ENCODE measurements at regions not wholly inside any gene's neighbourhood (a gene's known extent, or its start where the extent isn't known, plus 50 kb on each side); places are given as distances from the start of the nearest gene placed in this dataset.

- H3K27ac ChIP-seq: no peak overlapping the region
- 2% methylated on average over 3 of the region's 3 CpGs for WGBS (ENCODE audit: missing lambda C conversion rate)
- POLR2A ChIA-PET: no interaction called here
- H3K4me2 ChIP-seq: no peak overlapping the region
- H3K9me3 ChIP-seq: no peaks in the 10 kb centered on the region
- CTCF ChIA-PET: no interaction called here
- ATAC-seq (no peak), DNase-seq (ENCODE audit: low read depth in 1 of 2, low spot score in 1 of 2) (no peak), FAIRE-seq (no peak)
- no peak overlapping the region for H3K4me3 ChIP-seq
- TF ChIP-seq RAD21 (conservative IDR thresholded peaks at IDR 0.05 in 1 of 2, IDR thresholded peaks at IDR 0.05 in 1 of 2) (no peak), ZSCAN20 (CRISPR knock-in tag; IDR thresholded peaks at IDR 0.05) (no peak), HES2 (IDR thresholded peaks at IDR 0.05) (no peak), ATOH8 (CRISPR knock-in tag; IDR thresholded peaks at IDR 0.05; ENCODE audit: low read depth) (no peak), EHMT2 (IDR thresholded peaks at IDR 0.05; ENCODE audit: low read depth) (no peak), CTCF (IDR thresholded peaks at IDR 0.05) (no peak), HDAC2 (IDR thresholded peaks at IDR 0.05) (no peak), ESRRA (IDR thresholded peaks at IDR 0.05; ENCODE audit: borderline replicate concordance, low read length) (no peak), SMC3 (IDR thresholded peaks at IDR 0.05) (no peak), BHLHE40 (IDR thresholded peaks at IDR 0.05; ENCODE audit: low read depth, low read length) (no peak), EHF (CRISPR knock-in tag; IDR thresholded peaks at IDR 0.05) (no peak), CBX2 (IDR thresholded peaks at IDR 0.05; ENCODE audit: borderline replicate concordance, low read depth) (no peak), ELK1 (IDR thresholded peaks at IDR 0.05; ENCODE audit: low read depth, low read length) (no peak), JUNB (IDR thresholded peaks at IDR 0.05) (no peak), HOXB5 (CRISPR knock-in tag; IDR thresholded peaks at IDR 0.05) (no peak), HEYL (CRISPR knock-in tag; IDR thresholded peaks at IDR 0.05) (no peak), FOSB (CRISPR knock-in tag; IDR thresholded peaks at IDR 0.05) (no peak), EP300 (IDR thresholded peaks at IDR 0.05) (no peak), NR3C1 (IDR thresholded peaks at IDR 0.05) (no peak), HMGXB4 (CRISPR knock-in tag; IDR thresholded peaks at IDR 0.05; ENCODE audit: borderline replicate concordance) (no peak)
- no peaks in the 10 kb centered on the region for H3K4me1 ChIP-seq
Observed at GRCh38 chr15:81894061-81894460, 151.8 kb downstream of the MEX3B start.

GRCh38 chr15:81893182-81893835 lies 152.5 kb downstream of the MEX3B start:
- ChIA-PET CTCF (no interaction called here), POLR2A (no interaction called here)
- Histone ChIP-seq H3K4me3 (no peak overlapping the region), H3K4me1 (no peaks in the 10 kb centered on the region), H3K27ac (no peak overlapping the region), H3K9me3 (no peaks in the 10 kb centered on the region), H3K4me2 (no peak overlapping the region)
- DNase-seq (ENCODE audit: low read depth in 1 of 2, low spot score in 1 of 2): no peak
- no peak for FAIRE-seq
- ATAC-seq: no peak
- WGBS (ENCODE audit: missing lambda C conversion rate): 3% methylated on average over 4 of the region's 4 CpGs
- TF ChIP-seq CEBPB (IDR thresholded peaks at IDR 0.05): no peak
- no peak for TF ChIP-seq HDAC2 (IDR thresholded peaks at IDR 0.05)
- TF ChIP-seq JUNB (IDR thresholded peaks at IDR 0.05): no peak
- no peak for TF ChIP-seq ZFP36 (IDR thresholded peaks at IDR 0.05; ENCODE audit: borderline replicate concordance, partially characterized antibody)
- TF ChIP-seq HEYL (CRISPR knock-in tag; IDR thresholded peaks at IDR 0.05): no peak
- TF ChIP-seq REST (IDR thresholded peaks at IDR 0.05): no peak
- TF ChIP-seq KDM5A (IDR thresholded peaks at IDR 0.05): no peak
- TF ChIP-seq ZC3H11A (IDR thresholded peaks at IDR 0.05): no peak
- TF ChIP-seq HOXB13 (CRISPR knock-in tag; IDR thresholded peaks at IDR 0.05; ENCODE audit: low read depth): no peak
- TF ChIP-seq MAX (IDR thresholded peaks at IDR 0.05): no peak
- no peak for TF ChIP-seq ELK1 (IDR thresholded peaks at IDR 0.05; ENCODE audit: low read depth, low read length)

Measured in A549 (cell line).